HEK293 (cell line): ENCODE measurements at regions not wholly inside any gene's neighbourhood (a gene's known extent, or its start where the extent isn't known, plus 50 kb on each side); places are given as distances from the start of the nearest gene placed in this dataset.
"Not testable (repeated sequence)": the region's sequence is repeated elsewhere in the genome, so short reads cannot be mapped to it uniquely, and the experiment has no call there.

Source experiments
- CTCF ChIA-PET: fragments of 350-600 bp; formaldehyde crosslinking; extraction: SDS; loops from one replicate; lab custom pipeline; 2021; ENCODE audit warnings: antibody characterized with exemption; lab: Yijun Ruan, JAX
- POLR2A ChIA-PET: fragments of 300-600 bp; formaldehyde crosslinking; extraction: SDS; loops from one replicate; lab custom pipeline; 2020; ENCODE audit warnings: antibody characterized with exemption, inconsistent platforms; lab: Yijun Ruan, JAX
- H3K27ac ChIP-seq: fragments of 200-500 bp; sonication (Bioruptor generic); 2 replicates; pipeline ENCODE4 v1.5.1; 2014; ENCODE audit warnings: low read depth, low read length, control low read depth, inconsistent platforms; ENCODE audit errors: extremely low read depth
- H3K36me3 ChIP-seq, 2 experiments: fragments of 200-500 bp in 1 of 2; sonication (Bioruptor generic) in 1 of 2; 1 replicate in 1 of 2; 2 replicates in 1 of 2; pipeline ENCODE4 v1.5.1; 2014 to 2017; ENCODE audit warnings: inconsistent platforms in 2 of 2, low read length in 2 of 2; ENCODE audit not compliant: control insufficient read depth in 2 of 2, insufficient read depth in 1 of 2
- H3K4me1 ChIP-seq: fragments of 200-500 bp; sonication (Bioruptor generic); 2 replicates; pipeline ENCODE4 v1.5.1; 2014; ENCODE audit warnings: mild to moderate bottlenecking, low read length, inconsistent platforms; ENCODE audit not compliant: control insufficient read depth, insufficient read depth
- H3K4me3 ChIP-seq: 2 replicates; pipeline ENCODE4 v1.5.1; 2011; ENCODE audit warnings: low read depth, mild to moderate bottlenecking, control low read depth, low read length, moderate library complexity
- H3K9me3 ChIP-seq: fragments of 200-500 bp; sonication (Bioruptor generic); 2 replicates; pipeline ENCODE4 v1.5.1; 2014; ENCODE audit warnings: low read depth, low read length, inconsistent platforms; ENCODE audit not compliant: control insufficient read depth, insufficient read depth
- EGR2 ChIP-seq: fragments of 450-650 bp; formaldehyde crosslinking; IDR thresholded peaks from 2 replicates; pipeline ENCODE4 v1.5.1; 2016; ENCODE audit warnings: low read depth, missing biosample characterization, missing genetic modification characterization
- HOXD13 ChIP-seq: sonication (generic); formaldehyde crosslinking; IDR thresholded peaks from 2 replicates; pipeline ENCODE4 v1.8.0; 2022; ENCODE audit warnings: missing genetic modification reagents, borderline replicate concordance
- IKZF3 ChIP-seq: fragments of 450-650 bp; IDR thresholded peaks from 2 replicates; pipeline ENCODE4 v1.5.0; 2018; ENCODE audit warnings: missing biosample characterization, mild to moderate bottlenecking, missing genetic modification characterization, moderate library complexity
- KLF10 ChIP-seq: fragments of 450-650 bp; IDR thresholded peaks from 2 replicates; pipeline ENCODE4 v1.5.1; 2018; ENCODE audit warnings: missing biosample characterization, mild to moderate bottlenecking, missing genetic modification characterization
- KLF7 ChIP-seq: fragments of 450-650 bp; formaldehyde crosslinking; IDR thresholded peaks from 2 replicates; pipeline ENCODE4 v1.5.1; 2016; ENCODE audit warnings: missing biosample characterization, missing genetic modification characterization, borderline replicate concordance
- MEIS1 ChIP-seq: sonication (generic); formaldehyde crosslinking; IDR thresholded peaks from 2 replicates; pipeline ENCODE4 v1.8.1; 2022; ENCODE audit warnings: missing genetic modification reagents, mild to moderate bottlenecking, borderline replicate concordance
- REPIN1 ChIP-seq: fragments of 450-650 bp; formaldehyde crosslinking; IDR thresholded peaks from 2 replicates; pipeline ENCODE4 v1.5.1; 2017; ENCODE audit warnings: missing biosample characterization, missing genetic modification characterization, low read depth
- SCRT2 ChIP-seq: fragments of 450-650 bp; formaldehyde crosslinking; IDR thresholded peaks from 2 replicates; pipeline ENCODE4 v1.5.1; 2016; ENCODE audit warnings: missing biosample characterization, missing genetic modification characterization
- SETDB1 ChIP-seq: IDR thresholded peaks from one replicate; pipeline ENCODE4 v1.6.1; 2017; ENCODE audit warnings: mild to moderate bottlenecking, low read length, moderate library complexity, mixed read lengths; ENCODE audit not compliant: insufficient read length
- ZBTB21 ChIP-seq: fragments of 450-650 bp; formaldehyde crosslinking; IDR thresholded peaks from 2 replicates; pipeline ENCODE4 v1.5.1; 2017; ENCODE audit warnings: missing biosample characterization, missing genetic modification characterization
- ZBTB8A ChIP-seq: fragments of 450-650 bp; formaldehyde crosslinking; IDR thresholded peaks from 2 replicates; pipeline ENCODE4 v1.5.1; 2016; ENCODE audit warnings: missing biosample characterization, missing genetic modification characterization
- ZFHX2 ChIP-seq: fragments of 450-650 bp; formaldehyde crosslinking; conservative IDR thresholded peaks from 2 replicates; pipeline ENCODE4 v1.5.1; 2016; ENCODE audit warnings: missing biosample characterization, missing genetic modification characterization
- ZFP37 ChIP-seq: fragments of 450-650 bp; formaldehyde crosslinking; IDR thresholded peaks from 2 replicates; pipeline ENCODE4 v1.5.1; 2016; ENCODE audit warnings: missing biosample characterization, missing genetic modification characterization
- ZNF133 ChIP-seq: fragments of 450-650 bp; formaldehyde crosslinking; IDR thresholded peaks from 2 replicates; pipeline ENCODE4 v1.5.1; 2016; ENCODE audit warnings: missing biosample characterization, missing genetic modification characterization
- ZNF138 ChIP-seq: fragments of 450-650 bp; formaldehyde crosslinking; IDR thresholded peaks from 2 replicates; pipeline ENCODE4 v1.5.1; 2016; ENCODE audit warnings: missing biosample characterization, missing genetic modification characterization, borderline replicate concordance
- ZNF146 ChIP-seq: fragments of 450-650 bp; formaldehyde crosslinking; IDR thresholded peaks from 2 replicates; pipeline ENCODE4 v1.5.1; 2016; ENCODE audit warnings: missing biosample characterization, missing genetic modification characterization
- ZNF24 ChIP-seq: fragments of 450-650 bp; formaldehyde crosslinking; IDR thresholded peaks from 2 replicates; pipeline ENCODE4 v1.5.1; 2016; ENCODE audit warnings: missing biosample characterization, missing genetic modification characterization
- ZNF274 ChIP-seq, 2 experiments: fragments of 200-500 bp in 1 of 2; fragments of 450-650 bp in 1 of 2; sonication (Bioruptor generic) in 1 of 2; formaldehyde crosslinking in 1 of 2; IDR thresholded peaks; 2 replicates each; pipeline versions ENCODE4 v1.5.1 to v1.6.1; 2014 to 2016; ENCODE audit warnings: borderline replicate concordance in 1 of 2, inconsistent platforms in 1 of 2, low read length in 1 of 2, missing biosample characterization in 1 of 2, missing genetic modification characterization in 1 of 2
- ZNF302 ChIP-seq: fragments of 450-650 bp; formaldehyde crosslinking; IDR thresholded peaks from 2 replicates; pipeline ENCODE4 v1.5.1; 2016; ENCODE audit warnings: missing biosample characterization, missing genetic modification characterization, low read depth
- ZNF324 ChIP-seq: fragments of 450-650 bp; formaldehyde crosslinking; IDR thresholded peaks from 2 replicates; pipeline ENCODE4 v1.5.1; 2016; ENCODE audit warnings: missing biosample characterization, missing genetic modification characterization
- ZNF404 ChIP-seq: fragments of 450-650 bp; formaldehyde crosslinking; IDR thresholded peaks from 2 replicates; pipeline ENCODE4 v1.5.1; 2017; ENCODE audit warnings: missing biosample characterization, missing genetic modification characterization
- ZNF416 ChIP-seq: fragments of 450-650 bp; formaldehyde crosslinking; IDR thresholded peaks from 2 replicates; pipeline ENCODE4 v1.5.1; 2016; ENCODE audit warnings: missing biosample characterization, missing genetic modification characterization
- ZNF423 ChIP-seq: fragments of 450-650 bp; formaldehyde crosslinking; IDR thresholded peaks from 2 replicates; pipeline ENCODE4 v1.5.1; 2016; ENCODE audit warnings: missing biosample characterization, missing genetic modification characterization
- ZNF558 ChIP-seq: fragments of 450-650 bp; formaldehyde crosslinking; IDR thresholded peaks from 2 replicates; pipeline ENCODE4 v1.5.1; 2016; ENCODE audit warnings: missing biosample characterization, missing genetic modification characterization
- ZNF571 ChIP-seq: fragments of 450-650 bp; formaldehyde crosslinking; IDR thresholded peaks from 2 replicates; pipeline ENCODE4 v1.5.0; 2017; ENCODE audit warnings: missing biosample characterization, missing genetic modification characterization
- ZNF600 ChIP-seq: fragments of 450-650 bp; formaldehyde crosslinking; IDR thresholded peaks from 2 replicates; pipeline ENCODE4 v1.5.1; 2016; ENCODE audit warnings: missing biosample characterization, missing genetic modification characterization
- ZNF610 ChIP-seq: fragments of 450-650 bp; formaldehyde crosslinking; IDR thresholded peaks from 2 replicates; pipeline ENCODE4 v1.5.1; 2016; ENCODE audit warnings: missing biosample characterization, missing genetic modification characterization, borderline replicate concordance
- ZNF837 ChIP-seq: fragments of 450-650 bp; formaldehyde crosslinking; IDR thresholded peaks from 2 replicates; pipeline ENCODE4 v1.5.1; 2016; ENCODE audit warnings: missing biosample characterization, missing genetic modification characterization
- TF ChIP-seq, protein P1 (sequence below): fragments of 450-650 bp; formaldehyde crosslinking; IDR thresholded peaks from 2 replicates; pipeline ENCODE4 v1.5.1; 2017; ENCODE audit warnings: missing biosample characterization, missing genetic modification characterization
- TF ChIP-seq, protein P2 (sequence below): fragments of 450-650 bp; IDR thresholded peaks from 2 replicates; pipeline ENCODE4 v1.5.1; 2018; ENCODE audit warnings: missing biosample characterization, missing genetic modification characterization

DNA sequence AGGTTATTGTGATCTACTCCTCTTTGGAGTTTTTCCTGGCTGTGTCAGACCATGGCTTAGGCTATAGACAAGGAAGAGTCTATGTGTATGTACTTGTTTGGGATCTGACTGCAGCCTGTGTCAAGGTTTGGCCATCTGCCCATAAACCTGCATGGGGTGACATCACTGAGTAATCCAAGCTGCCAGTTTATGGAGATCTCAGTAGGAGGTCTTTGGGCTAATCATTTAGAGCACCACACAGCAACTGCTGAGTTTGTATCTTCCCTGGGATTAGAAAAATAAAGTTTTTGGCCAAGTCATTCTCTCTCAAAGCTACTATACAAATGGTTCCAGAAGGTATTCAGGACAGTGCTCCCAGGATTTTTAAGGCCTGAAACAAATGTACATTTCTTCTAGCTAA is 65.5 kb upstream of the HSPB3 start (continued):
- peak; percentile 73; the same call in 1 of the 2 replicates for TF ChIP-seq ZNF324
- TF ChIP-seq ZNF404 (tag by site-specific recombination): no peak
- TF ChIP-seq ZNF24 (tag by site-specific recombination): peak; percentile 74; the same call in 1 of the 2 replicates
- TF ChIP-seq ZNF274 (IDR thresholded peaks at IDR 0.05; ENCODE audit: low read length): no peak
- no peak for TF ChIP-seq ZNF274 (tag by site-specific recombination; IDR thresholded peaks at IDR 0.05; ENCODE audit: borderline replicate concordance)
- no peak for TF ChIP-seq ZNF302 (tag by site-specific recombination)
- TF ChIP-seq, all 188 proteins: peak for 56

DNA sequence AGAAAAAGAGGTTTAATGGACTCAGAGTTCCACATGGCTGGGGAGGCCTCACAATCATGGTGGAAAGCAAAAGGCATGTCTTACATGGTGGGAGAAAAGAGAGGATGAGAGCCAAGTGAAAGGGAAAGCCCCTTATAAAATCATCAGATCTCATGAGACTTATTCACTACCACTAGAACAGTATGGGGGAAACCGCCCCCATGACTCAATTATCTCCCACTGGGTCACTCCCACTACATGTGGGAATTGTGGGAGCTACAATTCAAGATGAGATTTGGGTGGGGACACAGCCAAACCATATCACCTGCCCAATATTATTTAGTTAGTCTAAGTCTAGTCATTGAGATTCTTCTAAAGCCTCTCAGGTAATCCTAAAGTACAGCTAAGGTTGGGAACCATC is 66.1 kb upstream of the HSPB3 start:
- peaks cover 31% of the 10 kb centered on the region for H3K4me1 ChIP-seq
- peak; percentile 13 for TF ChIP-seq SETDB1
- TF ChIP-seq IKZF3 (tag by site-specific recombination): 0 out of 2 replicates have a peak, but pooled peaks have one; percentile 10
- TF ChIP-seq EGR2: peak; percentile 51
- TF ChIP-seq ZFHX2: peak; percentile 86
- H3K36me3 ChIP-seq, H3K9me3 ChIP-seq, H3K27ac ChIP-seq, H3K4me3 ChIP-seq: not testable (repeated sequence)
- ChIA-PET POLR2A (interaction anchor here (3.4 kb wide), 1 partner anchor 79 kb away, joined by 49 read pairs; the partner anchor contains the start of gene ARL15), CTCF (interaction anchor here (2.4 kb wide), 1 partner anchor 30 kb away, joined by 7 read pairs; no protein-coding TSS in a partner anchor)

DNA sequence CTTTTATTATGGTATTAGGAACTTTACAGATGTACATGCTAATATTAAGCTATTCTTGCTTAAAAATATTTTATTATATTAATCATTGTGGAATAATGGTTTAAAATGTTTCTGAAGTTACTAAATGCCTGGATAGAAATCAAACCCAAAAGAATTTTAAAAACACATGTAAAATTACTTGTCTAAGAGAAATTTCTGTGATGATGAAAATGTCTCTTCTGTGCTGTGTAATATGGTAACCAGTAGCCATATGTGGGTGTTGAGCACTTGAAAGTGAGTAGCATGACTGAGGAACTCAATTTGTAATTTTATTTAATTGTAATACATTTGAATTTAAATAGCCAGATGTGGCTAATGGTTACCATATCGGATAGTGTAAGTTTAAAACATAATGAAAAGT is 66.7 kb upstream of the HSPB3 start:
- Histone ChIP-seq H3K4me1 (peaks cover 31% of the 10 kb centered on the region), H3K36me3 (no peaks in the 10 kb centered on the region), H3K9me3 (no peaks in the 10 kb centered on the region), H3K4me3 (no peak overlapping the region), H3K27ac (no peak overlapping the region)
- POLR2A ChIA-PET: interaction anchor here (3.4 kb wide), 1 partner anchor 78 kb away, joined by 49 read pairs; the partner anchor contains the start of gene ARL15
- CTCF ChIA-PET: interaction anchor here (2.4 kb wide), 1 partner anchor 31 kb away, joined by 7 read pairs; no protein-coding TSS in a partner anchor
- no peak for TF ChIP-seq ZNF416 (tag by site-specific recombination)
- TF ChIP-seq ZNF558 (tag by site-specific recombination): no peak
- no peak for TF ChIP-seq ZNF146 (tag by site-specific recombination)
- TF ChIP-seq ZNF571 (tag by site-specific recombination): no peak
- no peak for TF ChIP-seq ZBTB8A (tag by site-specific recombination)

DNA sequence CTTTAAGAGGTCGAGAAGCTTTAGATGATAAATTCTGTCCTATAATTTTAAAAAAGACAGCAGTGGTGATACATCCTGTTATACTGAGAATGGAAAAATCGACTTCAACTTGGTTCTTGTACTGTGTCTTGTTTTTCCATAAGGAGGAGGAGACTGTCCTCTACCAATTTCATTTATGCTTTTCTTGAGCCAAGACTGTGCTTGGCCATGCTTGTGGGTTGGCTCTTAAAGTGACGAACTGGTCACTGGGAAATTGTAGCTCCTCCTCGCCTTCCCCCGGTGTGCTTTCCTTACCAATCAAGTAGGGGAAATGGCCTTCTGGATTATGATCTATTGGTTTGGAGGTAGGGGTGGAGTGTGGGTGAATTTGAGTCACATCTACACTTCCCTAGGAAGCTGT is 67.1 kb upstream of the HSPB3 start:
- CTCF ChIA-PET: interaction anchor here (1.0 to 2.4 kb wide), 2 partner anchors 31 to 101 kb away, joined by 3 to 7 read pairs; no protein-coding TSS in a partner anchor
- no peak for TF ChIP-seq ZNF138 (tag by site-specific recombination)
- TF ChIP-seq ZFP37 (tag by site-specific recombination): no peak
- no peak for TF ChIP-seq MEIS1 (CRISPR knock-in tag)
- no peak for TF ChIP-seq ZNF837 (tag by site-specific recombination)
- no peak for TF ChIP-seq SCRT2
- TF ChIP-seq, protein P1, sequence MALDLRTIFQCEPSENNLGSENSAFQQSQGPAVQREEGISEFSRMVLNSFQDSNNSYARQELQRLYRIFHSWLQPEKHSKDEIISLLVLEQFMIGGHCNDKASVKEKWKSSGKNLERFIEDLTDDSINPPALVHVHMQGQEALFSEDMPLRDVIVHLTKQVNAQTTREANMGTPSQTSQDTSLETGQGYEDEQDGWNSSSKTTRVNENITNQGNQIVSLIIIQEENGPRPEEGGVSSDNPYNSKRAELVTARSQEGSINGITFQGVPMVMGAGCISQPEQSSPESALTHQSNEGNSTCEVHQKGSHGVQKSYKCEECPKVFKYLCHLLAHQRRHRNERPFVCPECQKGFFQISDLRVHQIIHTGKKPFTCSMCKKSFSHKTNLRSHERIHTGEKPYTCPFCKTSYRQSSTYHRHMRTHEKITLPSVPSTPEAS (tag by site-specific recombination): no peak
- no peak for TF ChIP-seq EGR2
- TF ChIP-seq ZNF133: no peak
- TF ChIP-seq REPIN1: no peak
- TF ChIP-seq KLF7 (tag by site-specific recombination): no peak
- no peak for TF ChIP-seq ZNF610 (tag by site-specific recombination)
- no peak for TF ChIP-seq ZNF423 (tag by site-specific recombination)
- TF ChIP-seq ZNF600: no peak
- no peak for TF ChIP-seq KLF10 (tag by site-specific recombination)
- TF ChIP-seq ZBTB21 (tag by site-specific recombination): no peak
- TF ChIP-seq, protein P2, sequence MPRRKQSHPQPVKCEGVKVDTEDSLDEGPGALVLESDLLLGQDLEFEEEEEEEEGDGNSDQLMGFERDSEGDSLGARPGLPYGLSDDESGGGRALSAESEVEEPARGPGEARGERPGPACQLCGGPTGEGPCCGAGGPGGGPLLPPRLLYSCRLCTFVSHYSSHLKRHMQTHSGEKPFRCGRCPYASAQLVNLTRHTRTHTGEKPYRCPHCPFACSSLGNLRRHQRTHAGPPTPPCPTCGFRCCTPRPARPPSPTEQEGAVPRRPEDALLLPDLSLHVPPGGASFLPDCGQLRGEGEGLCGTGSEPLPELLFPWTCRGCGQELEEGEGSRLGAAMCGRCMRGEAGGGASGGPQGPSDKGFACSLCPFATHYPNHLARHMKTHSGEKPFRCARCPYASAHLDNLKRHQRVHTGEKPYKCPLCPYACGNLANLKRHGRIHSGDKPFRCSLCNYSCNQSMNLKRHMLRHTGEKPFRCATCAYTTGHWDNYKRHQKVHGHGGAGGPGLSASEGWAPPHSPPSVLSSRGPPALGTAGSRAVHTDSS (tag by site-specific recombination): no peak
- TF ChIP-seq HOXD13: no peak
- no peak for TF ChIP-seq IKZF3 (tag by site-specific recombination)

More for the DNA sequence above, 67.1 kb upstream of the HSPB3 start:
- Histone ChIP-seq H3K36me3 (no peaks in the 10 kb centered on the region), H3K4me1 (peaks cover 31% of the 10 kb centered on the region), H3K4me3 (no peak overlapping the region), H3K27ac (0 out of 2 replicates have a peak overlapping the region, but pooled peaks have one; percentile 62), H3K9me3 (no peaks in the 10 kb centered on the region)
- POLR2A ChIA-PET: interaction anchor here (3.4 kb wide), 1 partner anchor 78 kb away, joined by 49 read pairs; the partner anchor contains the start of gene ARL15
